RPMI7951 (cell line): ENCODE measurements at regions not wholly inside any gene's neighbourhood (a gene's known extent, or its start where the extent isn't known, plus 50 kb on each side); places are given as distances from the start of the nearest gene placed in this dataset.
A peak's percentile ranks its signal among the peaks of the same experiment; 100 is the strongest.
"Not testable (repeated sequence)": the region's sequence is repeated elsewhere in the genome, so short reads cannot be mapped to it uniquely, and the experiment has no call there.

Experiments used
- DNase-seq: peaks from one replicate; pipeline ENCODE4 v3.0.0-alpha.2; 2012; ENCODE audit warnings: low read depth

DNA sequence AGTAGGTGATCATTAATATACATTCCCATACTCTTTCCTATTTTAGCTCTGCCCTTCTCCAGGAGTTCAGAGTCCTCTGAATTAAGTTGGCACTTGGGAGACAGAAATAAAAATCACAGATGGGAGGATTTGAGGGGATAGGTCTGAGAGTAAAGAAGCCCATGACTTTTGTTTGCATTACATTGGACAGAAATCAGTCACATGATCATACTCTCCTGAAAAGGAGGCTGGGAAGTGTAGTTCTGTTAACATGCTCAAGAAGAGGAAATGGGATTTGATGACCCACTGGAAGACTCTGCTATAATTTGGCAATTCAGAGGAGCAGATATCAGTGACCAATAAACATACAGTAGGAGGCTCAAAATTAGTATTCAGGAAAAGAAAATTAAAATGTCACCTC lies 674.9 kb upstream of the C16orf82 start:
- DNase-seq = no peak

DNA sequence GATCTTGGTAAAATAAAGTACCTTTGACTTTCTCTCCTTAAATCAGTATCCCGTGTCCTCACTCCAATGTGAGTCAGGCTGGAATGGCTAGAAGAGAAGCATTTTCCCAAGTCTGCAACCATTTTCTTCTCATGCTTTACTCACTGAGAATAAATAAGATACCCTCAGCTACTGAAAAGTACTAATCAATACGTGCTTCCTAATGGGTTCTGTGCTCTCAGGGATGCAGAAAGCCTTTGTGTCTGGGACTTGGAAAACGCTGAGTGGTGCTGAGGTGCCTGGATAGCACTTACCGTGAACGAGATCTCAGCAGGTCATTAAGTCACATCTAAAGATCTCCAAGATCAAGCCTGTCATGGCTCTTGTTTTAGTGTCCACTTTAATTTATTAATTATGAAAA lies 672.3 kb upstream of the C16orf82 start:
- no peak for DNase-seq

- DNase-seq = no peak
Measured at GRCh38 chr16:26395700-26396099, 671.0 kb upstream of the C16orf82 start.

- DNase-seq = no peak
Measured at GRCh38 chr16:26396511-26397235, 670.1 kb upstream of the C16orf82 start.

DNA sequence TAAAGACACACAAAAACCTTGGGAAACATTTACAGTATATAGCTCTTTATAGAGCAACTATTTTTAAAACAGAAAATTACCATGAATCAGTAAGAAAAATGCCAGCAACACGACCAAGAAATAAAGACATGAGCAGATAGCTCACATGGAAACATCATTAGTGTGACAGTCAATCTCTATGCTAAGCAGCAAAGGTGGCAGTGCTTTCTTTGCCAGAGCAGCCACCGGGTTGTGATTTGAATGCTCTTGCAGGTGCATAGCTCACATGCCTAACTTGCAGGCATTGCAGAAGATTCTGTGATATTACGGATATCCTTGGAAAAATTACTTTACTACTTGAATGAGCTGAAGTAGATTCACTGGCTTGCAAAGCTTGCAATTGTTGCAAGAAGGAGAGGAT lies 652.9 kb upstream of the C16orf82 start:
- no peak for DNase-seq

- not testable (repeated sequence) for DNase-seq
Measured at GRCh38 chr16:26419458-26419857, 647.3 kb upstream of the C16orf82 start.

- DNase-seq = no peak
Measured at GRCh38 chr16:26430618-26431017, 636.1 kb upstream of the C16orf82 start.

DNA sequence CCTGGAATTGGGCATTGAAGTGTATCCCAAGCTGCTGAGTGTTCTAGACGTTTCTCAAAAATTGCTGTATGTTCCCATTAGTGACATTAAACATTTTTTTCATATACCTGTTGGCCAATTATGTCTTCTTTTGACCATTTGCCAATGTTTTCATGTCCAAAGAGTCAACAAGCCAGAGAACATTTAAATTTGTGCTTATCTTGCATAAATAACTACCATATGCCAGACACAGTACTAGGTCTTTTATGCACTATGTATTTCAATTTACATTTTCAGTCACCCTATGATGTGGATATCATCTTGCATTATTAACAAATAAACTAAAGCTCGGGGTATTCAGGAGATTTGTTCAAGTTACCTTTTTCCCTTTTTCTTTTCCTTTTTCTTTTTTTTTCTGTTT lies 632.9 kb upstream of the C16orf82 start:
- no peak for DNase-seq

DNA sequence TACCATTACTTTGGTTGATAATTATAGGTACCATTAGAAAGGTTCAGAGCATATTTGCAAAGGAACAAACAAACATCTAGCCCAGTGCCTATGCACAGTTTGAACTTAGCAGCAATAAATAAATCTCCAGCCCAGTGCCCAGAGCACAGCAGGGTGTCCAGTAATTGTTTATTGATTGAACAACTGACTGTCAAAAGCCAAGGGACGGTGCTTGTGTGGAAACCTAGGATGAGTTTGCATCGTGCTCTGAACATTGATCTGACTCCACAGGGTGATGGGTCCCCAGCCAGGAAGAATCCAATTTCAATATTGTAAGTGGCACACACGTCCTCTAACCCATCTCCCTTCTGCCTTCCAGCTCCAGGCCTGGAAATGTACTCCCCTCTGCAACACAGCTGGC lies 625.5 kb upstream of the C16orf82 start:
- no peak for DNase-seq

GRCh38 chr16:26442321-26442720 lies 624.4 kb upstream of the C16orf82 start:
- DNase-seq = no peak

DNA sequence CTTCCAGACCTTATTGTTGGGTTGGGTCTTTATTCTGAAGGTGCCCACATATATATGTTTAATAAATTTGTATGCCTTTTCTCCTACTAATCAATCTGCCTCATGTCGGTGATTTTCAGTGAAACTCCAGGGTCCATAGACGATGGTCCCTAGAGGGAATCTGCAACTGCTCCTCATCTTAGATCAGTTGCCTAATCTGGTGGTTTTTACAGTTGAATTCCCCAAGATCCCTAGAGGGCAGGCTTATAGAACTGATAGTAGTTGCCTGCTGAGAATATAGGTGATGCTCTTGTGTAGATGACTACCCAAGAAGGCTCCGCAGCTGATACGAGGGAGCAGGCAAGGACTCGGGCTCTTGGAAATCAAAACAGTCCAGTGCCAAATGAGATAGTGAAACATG lies 619.2 kb upstream of the C16orf82 start:
- DNase-seq = no peak

- no peak for DNase-seq
Measured at GRCh38 chr16:26453215-26453614, 613.5 kb upstream of the C16orf82 start.

DNA sequence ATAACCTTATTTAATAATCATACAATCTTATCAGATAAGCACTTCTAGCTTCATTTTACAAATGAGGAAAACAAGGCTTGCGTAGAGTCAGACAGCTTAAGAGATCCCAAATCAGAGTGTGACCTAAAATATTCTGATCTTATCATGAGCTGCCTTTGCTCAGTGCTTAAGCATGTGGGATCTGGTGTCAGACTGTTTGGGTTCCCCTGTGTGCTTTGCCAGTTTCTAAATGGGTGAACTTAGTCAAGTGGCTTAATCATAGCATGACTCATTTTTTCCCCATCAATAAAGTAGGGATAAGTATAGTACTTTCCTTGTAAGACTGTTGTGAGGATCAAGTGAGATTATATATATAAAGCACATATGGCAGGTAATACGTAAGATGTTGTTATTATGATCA lies 612.6 kb upstream of the C16orf82 start:
- peak; percentile 3 for DNase-seq

- no peak for DNase-seq
Measured at GRCh38 chr16:26456074-26456473, 610.7 kb upstream of the C16orf82 start.

- DNase-seq = no peak
Measured at GRCh38 chr16:26457095-26457494, 609.6 kb upstream of the C16orf82 start.

GRCh38 chr16:26457882-26458281 lies 608.8 kb upstream of the C16orf82 start:
- no peak for DNase-seq

- DNase-seq = no peak
Measured at GRCh38 chr16:26464576-26465266, 602.0 kb upstream of the C16orf82 start.

DNA sequence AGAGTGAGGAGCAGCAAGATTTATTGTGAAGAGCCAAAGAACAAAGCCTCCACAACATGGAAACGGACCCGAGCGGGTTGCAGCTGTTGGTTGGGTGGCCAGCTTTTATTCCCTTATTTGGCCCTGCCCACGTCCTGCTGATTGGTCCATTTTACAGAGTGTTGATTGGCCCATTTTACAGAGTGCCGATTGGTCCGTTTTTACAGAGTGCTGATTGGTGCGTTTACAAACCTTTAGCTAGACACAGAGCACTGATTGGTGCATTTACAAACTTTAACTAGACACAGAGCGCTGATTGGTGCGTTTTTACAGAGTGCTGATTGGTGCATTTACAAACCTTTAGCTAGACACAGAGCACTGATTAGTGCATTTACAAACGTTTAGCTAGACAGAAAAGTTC lies 592.3 kb upstream of the C16orf82 start:
- DNase-seq = not testable (repeated sequence)

DNA sequence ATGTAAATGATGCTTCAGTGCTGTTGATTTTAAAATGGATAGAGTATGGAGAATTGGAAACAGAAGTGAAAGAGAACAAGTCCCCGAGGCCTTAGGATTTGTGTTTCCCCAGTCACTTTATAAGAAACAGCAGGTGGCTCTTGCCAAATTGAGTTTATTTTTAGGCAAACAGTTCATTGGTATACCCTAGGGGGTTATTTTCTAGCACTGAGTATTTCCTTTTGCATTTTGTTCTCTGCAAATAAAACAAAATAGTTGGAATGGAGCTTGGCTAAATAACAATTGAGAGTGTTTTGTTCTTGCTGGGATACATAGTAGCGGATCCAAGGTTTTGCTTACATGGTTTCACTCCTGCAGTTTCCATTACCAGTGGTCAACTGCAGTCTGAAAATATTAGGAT lies 591.1 kb upstream of the C16orf82 start:
- DNase-seq = no peak

GRCh38 chr16:26491101-26491670 lies 575.5 kb upstream of the C16orf82 start:
- no peak for DNase-seq

- no peak for DNase-seq
Measured at GRCh38 chr16:26491962-26492361, 574.8 kb upstream of the C16orf82 start.

- no peak for DNase-seq
Measured at GRCh38 chr16:26493751-26494150, 573.0 kb upstream of the C16orf82 start.

DNA sequence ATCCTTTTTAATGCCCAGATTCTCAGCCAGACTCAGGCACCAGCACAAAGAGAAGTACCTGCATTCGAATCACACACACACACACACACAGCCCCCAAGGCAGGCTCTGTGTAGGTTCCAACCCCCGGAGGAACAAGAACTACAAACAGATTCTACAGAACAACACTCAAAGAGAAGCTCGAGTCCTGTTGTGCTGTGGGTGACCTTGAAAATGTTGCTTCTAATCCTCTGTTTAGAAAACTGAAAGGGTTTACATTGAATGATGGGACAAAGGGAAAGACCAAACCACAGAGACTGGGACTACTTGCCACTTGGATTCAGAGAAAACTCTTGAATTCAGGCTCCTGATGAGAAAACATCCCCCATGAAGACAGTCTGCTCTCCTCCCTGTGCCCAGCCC lies 568.8 kb upstream of the C16orf82 start:
- no peak for DNase-seq
